ENCODE measurements at regions not wholly inside any gene's neighbourhood (a gene's known extent, or its start where the extent isn't known, plus 50 kb on each side); places are given as distances from the start of the nearest gene placed in this dataset.
A peak's percentile ranks its signal among the peaks of the same experiment; 100 is the strongest.

- no peak overlapping the region for H3K4me3 ChIP-seq (ENCODE audit: low read length)
- no peak overlapping the region for H3K9ac ChIP-seq (ENCODE audit: extremely low read depth, low read length, poor library complexity, severe bottlenecking)
- WGBS, 2 experiments (ENCODE audit: insufficient coverage in 1 of 2, insufficient read length in 1 of 2) = 80 to 93% methylated on average over 1 to 3 of the region's 3 CpGs
- no peaks in the 10 kb centered on the region for H3K4me1 ChIP-seq (ENCODE audit: control insufficient read depth, insufficient read depth, low read length)
- no peak overlapping the region for H3K27ac ChIP-seq (ENCODE audit: low read depth, low read length)
- Mint-ChIP-seq H3K9me3 (peaks cover 6% of the 10 kb centered on the region), H3K27me3 (ENCODE audit: insufficient read depth) (peaks cover 66% of the 10 kb centered on the region), H3K36me3 (ENCODE audit: low read depth) (no peaks in the 10 kb centered on the region), H3K27ac (no peak overlapping the region), H3K4me3 (no peak overlapping the region), H3K4me1 (peaks cover 15% of the 10 kb centered on the region)
- peaks cover 11% of the 10 kb centered on the region for H3K27me3 ChIP-seq (ENCODE audit: control insufficient read depth, insufficient read depth, low read length, poor library complexity, severe bottlenecking)
- DNase-seq = no peak
- H3K36me3 ChIP-seq (ENCODE audit: control insufficient read depth, insufficient read depth, low read length) = no peaks in the 10 kb centered on the region
- peaks cover 5% of the 10 kb centered on the region for H3K9me3 ChIP-seq (ENCODE audit: control insufficient read depth, low read length)
- no peak for TF ChIP-seq CTCF (conservative IDR thresholded peaks at IDR 0.05)
These were observed 377.1 kb downstream of the SOX9 start for GRCh38 chr17:72497915-72498314.

GRCh38 chr17:72498364-72499210 lies 377.8 kb downstream of the SOX9 start:
- 80 to 87% methylated on average over 4 of the region's 4 CpGs for whole genome bisulfite sequencing, 2 experiments (ENCODE audit: insufficient coverage in 1 of 2, insufficient read length in 1 of 2)
- Mint-ChIP-seq H3K27me3 (ENCODE audit: insufficient read depth) (peaks cover 64% of the 10 kb centered on the region), H3K4me1 (peaks cover 15% of the 10 kb centered on the region), H3K27ac (no peak overlapping the region), H3K9me3 (peaks cover 6% of the 10 kb centered on the region), H3K36me3 (ENCODE audit: low read depth) (no peaks in the 10 kb centered on the region), H3K4me3 (no peak overlapping the region)
- Histone ChIP-seq H3K9ac (ENCODE audit: extremely low read depth, low read length, poor library complexity, severe bottlenecking) (no peak overlapping the region), H3K36me3 (ENCODE audit: control insufficient read depth, insufficient read depth, low read length) (no peaks in the 10 kb centered on the region), H3K4me3 (ENCODE audit: low read length) (no peak overlapping the region), H3K27me3 (ENCODE audit: control insufficient read depth, insufficient read depth, low read length, poor library complexity, severe bottlenecking) (peaks cover 11% of the 10 kb centered on the region), H3K4me1 (ENCODE audit: control insufficient read depth, insufficient read depth, low read length) (no peaks in the 10 kb centered on the region), H3K9me3 (ENCODE audit: control insufficient read depth, low read length) (peaks cover 5% of the 10 kb centered on the region), H3K27ac (ENCODE audit: low read depth, low read length) (no peak overlapping the region)
- TF ChIP-seq CTCF (conservative IDR thresholded peaks at IDR 0.05) = no peak
- peak; percentile 7 for DNase-seq

- DNase-seq = peak; percentile 73
- Histone ChIP-seq H3K4me1 (ENCODE audit: control insufficient read depth, insufficient read depth, low read length) (no peaks in the 10 kb centered on the region), H3K27ac (ENCODE audit: low read depth, low read length) (no peak overlapping the region), H3K9me3 (ENCODE audit: control insufficient read depth, low read length) (peaks cover 5% of the 10 kb centered on the region), H3K27me3 (ENCODE audit: control insufficient read depth, insufficient read depth, low read length, poor library complexity, severe bottlenecking) (peaks cover 11% of the 10 kb centered on the region), H3K36me3 (ENCODE audit: control insufficient read depth, insufficient read depth, low read length) (no peaks in the 10 kb centered on the region), H3K4me3 (ENCODE audit: low read length) (no peak overlapping the region), H3K9ac (ENCODE audit: extremely low read depth, low read length, poor library complexity, severe bottlenecking) (no peak overlapping the region)
- H3K4me1 Mint-ChIP-seq = peaks cover 15% of the 10 kb centered on the region
- H3K9me3 Mint-ChIP-seq = peaks cover 17% of the 10 kb centered on the region
- peaks cover 45% of the 10 kb centered on the region for H3K27me3 Mint-ChIP-seq (ENCODE audit: insufficient read depth)
- no peaks in the 10 kb centered on the region for H3K36me3 Mint-ChIP-seq (ENCODE audit: low read depth)
- WGBS, 2 experiments (ENCODE audit: insufficient coverage in 1 of 2, insufficient read length in 1 of 2) = 86 to 87% methylated on average over 6 to 28 of the region's 28 CpGs
- no peak overlapping the region for H3K4me3 Mint-ChIP-seq
- TF ChIP-seq CTCF (conservative IDR thresholded peaks at IDR 0.05) = no peak
- peak overlapping the region; percentile 49 for H3K27ac Mint-ChIP-seq
These were observed 380.9 kb downstream of the SOX9 start for GRCh38 chr17:72501404-72502370.

Measured in endodermal cell (in vitro differentiated cells).